ENCODE measurements at regions not wholly inside any gene's neighbourhood (a gene's known extent, or its start where the extent isn't known, plus 50 kb on each side); places are given as distances from the start of the nearest gene placed in this dataset.

DNA sequence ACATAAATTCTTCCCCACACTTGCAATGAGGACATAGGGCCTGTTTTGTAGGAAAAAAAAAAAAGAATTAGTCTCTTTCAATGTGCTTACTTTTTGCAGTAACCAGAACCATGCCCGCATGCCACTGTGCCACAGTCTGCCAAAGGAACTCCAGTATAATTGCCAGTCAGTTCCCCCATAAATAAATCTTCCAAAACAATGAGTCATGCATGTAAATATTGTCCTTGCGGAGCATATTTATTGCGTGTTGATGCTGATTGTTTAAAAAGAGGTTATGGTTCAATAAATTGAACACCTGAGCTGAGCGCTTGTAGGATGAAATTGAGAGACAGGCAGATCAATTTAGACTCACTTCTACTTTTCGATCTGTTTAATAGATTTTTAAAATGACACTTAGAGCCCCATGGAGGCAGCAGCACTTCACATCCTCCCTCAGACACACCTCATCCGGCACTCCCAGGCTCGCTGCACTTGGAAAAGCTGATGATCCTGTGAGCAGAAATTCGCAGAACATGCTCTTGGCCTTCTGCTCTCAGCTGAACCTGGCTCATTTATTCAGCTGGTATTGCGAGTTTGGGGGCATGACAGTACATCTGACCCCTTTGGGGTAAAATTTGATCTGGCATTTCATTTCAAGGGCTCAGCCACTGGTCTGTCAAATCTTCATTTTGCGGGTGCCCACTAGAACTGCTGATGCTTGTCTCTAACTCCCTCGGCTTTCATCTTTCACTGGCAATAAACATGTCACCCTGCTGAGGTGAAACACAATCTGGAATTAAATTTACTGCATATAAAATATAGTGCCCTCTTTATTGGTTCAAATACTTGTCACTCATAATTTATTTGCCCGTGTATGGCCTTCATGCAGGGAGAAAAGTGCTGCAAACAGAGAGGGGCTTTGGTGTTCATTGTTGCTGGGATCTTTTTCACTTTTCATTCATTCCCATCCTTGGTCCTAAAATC, 371.1 kb upstream of the POU3F2 start:
- no peaks in the 10 kb centered on the region for H3K36me3 ChIP-seq
- no peaks in the 10 kb centered on the region for H3K9me3 ChIP-seq
- TF ChIP-seq POLR2A (IDR thresholded peaks at IDR 0.05), result no peak
- no peak for TF ChIP-seq EP300 (IDR thresholded peaks at IDR 0.05)
- TF ChIP-seq POLR2AphosphoS5 (IDR thresholded peaks at IDR 0.05), result no peak
- TF ChIP-seq, protein P1, sequence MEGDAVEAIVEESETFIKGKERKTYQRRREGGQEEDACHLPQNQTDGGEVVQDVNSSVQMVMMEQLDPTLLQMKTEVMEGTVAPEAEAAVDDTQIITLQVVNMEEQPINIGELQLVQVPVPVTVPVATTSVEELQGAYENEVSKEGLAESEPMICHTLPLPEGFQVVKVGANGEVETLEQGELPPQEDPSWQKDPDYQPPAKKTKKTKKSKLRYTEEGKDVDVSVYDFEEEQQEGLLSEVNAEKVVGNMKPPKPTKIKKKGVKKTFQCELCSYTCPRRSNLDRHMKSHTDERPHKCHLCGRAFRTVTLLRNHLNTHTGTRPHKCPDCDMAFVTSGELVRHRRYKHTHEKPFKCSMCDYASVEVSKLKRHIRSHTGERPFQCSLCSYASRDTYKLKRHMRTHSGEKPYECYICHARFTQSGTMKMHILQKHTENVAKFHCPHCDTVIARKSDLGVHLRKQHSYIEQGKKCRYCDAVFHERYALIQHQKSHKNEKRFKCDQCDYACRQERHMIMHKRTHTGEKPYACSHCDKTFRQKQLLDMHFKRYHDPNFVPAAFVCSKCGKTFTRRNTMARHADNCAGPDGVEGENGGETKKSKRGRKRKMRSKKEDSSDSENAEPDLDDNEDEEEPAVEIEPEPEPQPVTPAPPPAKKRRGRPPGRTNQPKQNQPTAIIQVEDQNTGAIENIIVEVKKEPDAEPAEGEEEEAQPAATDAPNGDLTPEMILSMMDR (IDR thresholded peaks at IDR 0.05), result no peak
- no peak overlapping the region for H3K4me3 ChIP-seq
- DNase-seq (ENCODE audit: low spot score in 2 of 2), result no peak
- no peak overlapping the region for H3K27ac ChIP-seq
- no peaks in the 10 kb centered on the region for H3K27me3 ChIP-seq
- no peaks in the 10 kb centered on the region for H3K4me1 ChIP-seq
- WGBS, result 70% methylated on average over 12 of the region's 12 CpGs

DNA sequence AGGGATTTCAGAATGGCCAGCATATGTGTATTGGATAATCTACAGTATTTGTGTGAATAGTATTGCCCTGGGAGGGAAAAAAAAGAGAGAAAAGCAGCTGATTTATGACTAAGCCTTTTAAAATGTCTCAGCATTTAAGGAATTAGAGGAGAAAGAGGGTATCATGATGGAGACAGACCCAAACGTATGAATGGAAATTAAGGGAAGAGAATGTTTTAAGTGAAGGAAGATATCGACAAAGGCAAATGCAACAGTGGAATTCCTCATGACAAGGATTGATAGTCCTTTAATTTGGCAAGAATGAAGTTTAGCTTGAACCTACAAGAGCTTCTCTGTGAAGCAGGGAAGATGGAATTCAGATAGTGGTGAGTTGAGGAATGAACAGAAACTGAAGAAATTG, 367.3 kb upstream of the POU3F2 start:
- Histone ChIP-seq H3K9me3 (no peaks in the 10 kb centered on the region), H3K4me3 (no peak overlapping the region), H3K36me3 (no peaks in the 10 kb centered on the region), H3K4me1 (no peaks in the 10 kb centered on the region), H3K27ac (no peak overlapping the region), H3K27me3 (no peaks in the 10 kb centered on the region)
- TF ChIP-seq, protein P1 (IDR thresholded peaks at IDR 0.05), result no peak
- TF ChIP-seq POLR2A (IDR thresholded peaks at IDR 0.05) (no peak), POLR2AphosphoS5 (IDR thresholded peaks at IDR 0.05) (no peak), EP300 (IDR thresholded peaks at IDR 0.05) (no peak)
- no peak for DNase-seq (ENCODE audit: low spot score in 2 of 2)
- 48% methylated on average over 2 of the region's 2 CpGs for WGBS

DNA sequence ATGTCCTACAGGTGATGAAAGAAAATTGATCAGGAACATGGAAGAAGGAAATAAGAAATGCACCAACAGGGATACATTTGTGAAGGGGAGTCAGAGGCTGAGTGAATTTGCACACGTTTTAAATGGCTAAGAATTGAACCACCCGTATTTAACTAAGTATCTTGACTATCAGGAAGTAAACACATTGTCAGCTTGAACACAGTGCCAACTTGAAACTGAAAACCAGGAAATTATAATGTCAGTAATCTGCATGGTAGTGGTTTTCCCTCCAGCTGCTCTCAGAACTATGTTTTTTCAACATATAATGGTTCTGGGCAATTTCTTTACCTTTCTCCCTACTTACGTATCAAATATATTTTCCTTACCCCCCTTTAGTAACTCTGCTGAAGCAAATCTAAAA, 366.5 kb upstream of the POU3F2 start:
- H3K27me3 ChIP-seq, result no peaks in the 10 kb centered on the region
- H3K9me3 ChIP-seq, result no peaks in the 10 kb centered on the region
- no peaks in the 10 kb centered on the region for H3K4me1 ChIP-seq
- no peak overlapping the region for H3K27ac ChIP-seq
- no peaks in the 10 kb centered on the region for H3K36me3 ChIP-seq
- DNase-seq (ENCODE audit: low spot score in 2 of 2), result no peak
- TF ChIP-seq EP300 (IDR thresholded peaks at IDR 0.05), result no peak
- no peak for TF ChIP-seq POLR2A (IDR thresholded peaks at IDR 0.05)
- TF ChIP-seq POLR2AphosphoS5 (IDR thresholded peaks at IDR 0.05), result no peak
- TF ChIP-seq, protein P1 (IDR thresholded peaks at IDR 0.05), result no peak
- 18% methylated on average over 3 of the region's 3 CpGs for WGBS
- no peak overlapping the region for H3K4me3 ChIP-seq

DNA sequence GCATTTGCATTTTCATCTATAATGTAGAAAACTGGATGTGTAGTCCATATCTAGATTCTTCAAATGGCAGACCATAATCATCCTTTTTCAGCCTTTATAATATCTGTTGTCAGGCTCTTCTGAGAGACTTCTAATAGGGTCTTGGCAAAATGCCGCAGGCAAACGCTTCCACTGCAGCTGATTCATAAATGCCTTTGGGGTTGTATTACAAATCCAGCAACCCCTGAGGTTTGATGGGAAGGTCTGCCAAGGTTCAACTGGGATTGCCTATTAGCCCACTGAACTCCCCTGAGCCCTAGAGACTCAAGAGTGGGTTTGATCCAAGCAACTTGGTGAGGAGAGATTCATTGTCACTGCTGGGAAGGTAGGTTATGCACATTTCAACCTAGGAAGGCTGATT, 365.2 kb upstream of the POU3F2 start:
- no peak for TF ChIP-seq POLR2A (IDR thresholded peaks at IDR 0.05)
- TF ChIP-seq POLR2AphosphoS5 (IDR thresholded peaks at IDR 0.05), result no peak
- TF ChIP-seq, protein P1 (IDR thresholded peaks at IDR 0.05), result no peak
- no peak for TF ChIP-seq EP300 (IDR thresholded peaks at IDR 0.05)
- WGBS, result 79% methylated on average over 2 of the region's 2 CpGs
- Histone ChIP-seq H3K27me3 (no peaks in the 10 kb centered on the region), H3K9me3 (no peaks in the 10 kb centered on the region), H3K4me1 (no peaks in the 10 kb centered on the region), H3K4me3 (no peak overlapping the region), H3K27ac (no peak overlapping the region), H3K36me3 (no peaks in the 10 kb centered on the region)
- no peak for DNase-seq (ENCODE audit: low spot score in 2 of 2)

DNA sequence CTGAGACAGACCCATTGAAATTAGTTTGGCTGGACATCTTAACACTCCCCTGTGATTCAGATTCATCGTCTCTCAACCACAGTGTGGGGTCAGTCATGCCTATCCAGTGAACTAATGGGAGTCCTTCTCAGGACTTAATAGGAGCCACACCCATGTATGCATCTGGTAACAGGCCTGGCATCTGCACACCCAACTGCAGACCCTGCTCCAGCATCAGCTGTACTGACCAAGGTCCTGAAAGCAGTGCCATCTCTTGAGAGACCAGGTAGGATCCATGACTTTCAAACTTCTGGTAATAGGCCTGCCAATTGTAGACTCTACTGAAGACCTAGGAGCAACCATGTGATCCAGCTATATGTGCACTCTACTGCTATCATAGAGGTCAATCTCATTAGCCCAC, 363.6 kb upstream of the POU3F2 start:
- DNase-seq (ENCODE audit: low spot score in 2 of 2), result no peak
- TF ChIP-seq POLR2AphosphoS5 (IDR thresholded peaks at IDR 0.05), result no peak
- TF ChIP-seq POLR2A (IDR thresholded peaks at IDR 0.05), result no peak
- no peak for TF ChIP-seq EP300 (IDR thresholded peaks at IDR 0.05)
- TF ChIP-seq, protein P1 (IDR thresholded peaks at IDR 0.05), result no peak
- H3K27me3 ChIP-seq, result no peaks in the 10 kb centered on the region
- H3K4me1 ChIP-seq, result no peaks in the 10 kb centered on the region
- no peaks in the 10 kb centered on the region for H3K36me3 ChIP-seq
- 100% methylated on average over 1 of the region's 1 CpG for WGBS
- no peak overlapping the region for H3K4me3 ChIP-seq
- no peaks in the 10 kb centered on the region for H3K9me3 ChIP-seq
- H3K27ac ChIP-seq, result no peak overlapping the region
